ENCODE measurements at regions not wholly inside any gene's neighbourhood (a gene's known extent, or its start where the extent isn't known, plus 50 kb on each side); places are given as distances from the start of the nearest gene placed in this dataset.
"Not testable (repeated sequence)": the region's sequence is repeated elsewhere in the genome, so short reads cannot be mapped to it uniquely, and the experiment has no call there.

DNA sequence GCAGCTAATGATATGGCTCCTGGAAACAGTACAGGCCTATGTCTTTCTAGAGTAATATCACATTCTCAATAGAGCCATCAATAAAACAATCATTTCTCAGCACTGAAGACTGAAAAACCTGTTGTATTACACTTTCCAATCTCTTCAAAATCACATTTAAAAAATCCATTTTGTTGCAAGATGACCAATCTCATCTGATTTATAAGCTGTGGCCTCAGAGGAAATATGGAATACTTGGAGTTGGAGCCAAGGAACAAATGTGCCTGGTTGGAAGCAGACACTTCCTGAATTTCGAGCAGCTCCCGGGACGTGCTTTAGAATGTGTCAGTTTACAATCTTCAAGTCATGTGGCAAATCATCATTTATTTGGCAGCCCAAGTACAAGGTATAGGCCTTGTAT lies 114.5 kb downstream of the ADCYAP1 start:
- Histone ChIP-seq H2BK15ac (ENCODE audit: low read length) (no peak overlapping the region), H3K23ac (ENCODE audit: low read depth, low read length, poor library complexity) (no peak overlapping the region), H2AFZ (ENCODE audit: low read length) (no peak overlapping the region), H3K79me1 (ENCODE audit: low read depth, low read length) (no peaks in the 10 kb centered on the region), H3K36me3 (replicated peaks in 1 of 2; ENCODE audit: control insufficient read depth in 2 of 2, insufficient read depth in 2 of 2, low read length in 2 of 2) (no peaks in the 10 kb centered on the region), H3K4ac (ENCODE audit: low read length) (no peak overlapping the region), H3K9me3 (replicated peaks in 1 of 2; ENCODE audit: control insufficient read depth in 2 of 2, insufficient read depth in 1 of 2, low read depth in 1 of 2, low read length in 2 of 2) (no peaks in the 10 kb centered on the region), H3K4me1 (ENCODE audit: control insufficient read depth in 2 of 2, insufficient read depth in 1 of 2, low read depth in 1 of 2, low read length in 2 of 2) (peaks cover 0 to 11% of the 10 kb centered on the region in 2 donors), H4K8ac (ENCODE audit: low read depth, low read length) (no peak overlapping the region), H3K4me3 (ENCODE audit: low read length in 2 of 2) (no peak overlapping the region), H2BK120ac (ENCODE audit: low read depth, low read length) (no peak overlapping the region), H4K91ac (ENCODE audit: low read depth, low read length, poor library complexity) (no peak overlapping the region), H2AK5ac (ENCODE audit: low read depth, low read length) (no peak overlapping the region), H3K18ac (ENCODE audit: low read length) (no peak overlapping the region), H3K4me2 (ENCODE audit: insufficient read depth, low read length, poor library complexity, severe bottlenecking) (no peak overlapping the region), H2BK12ac (ENCODE audit: low read length) (no peak overlapping the region), H3K27ac (replicated peaks; ENCODE audit: low read length) (no peak overlapping the region), H2BK5ac (ENCODE audit: low read length) (no peak overlapping the region), H3K9ac (ENCODE audit: low read depth, low read length, poor library complexity) (no peak overlapping the region), H3K27me3 (ENCODE audit: control insufficient read depth in 3 of 3, insufficient read depth in 3 of 3, low read depth in 1 of 3, low read length in 3 of 3) (no peaks in the 10 kb centered on the region), H3K14ac (ENCODE audit: low read length) (no peak overlapping the region)
- DNase-seq (ENCODE audit: low spot score) = no peak
- no CpG with 5 or more reads among the region's 3 CpGs for WGBS, 2 donors (ENCODE audit: extremely low coverage in 2 of 2, insufficient read length in 2 of 2, insufficient replicate concordance in 1 of 2)

DNA sequence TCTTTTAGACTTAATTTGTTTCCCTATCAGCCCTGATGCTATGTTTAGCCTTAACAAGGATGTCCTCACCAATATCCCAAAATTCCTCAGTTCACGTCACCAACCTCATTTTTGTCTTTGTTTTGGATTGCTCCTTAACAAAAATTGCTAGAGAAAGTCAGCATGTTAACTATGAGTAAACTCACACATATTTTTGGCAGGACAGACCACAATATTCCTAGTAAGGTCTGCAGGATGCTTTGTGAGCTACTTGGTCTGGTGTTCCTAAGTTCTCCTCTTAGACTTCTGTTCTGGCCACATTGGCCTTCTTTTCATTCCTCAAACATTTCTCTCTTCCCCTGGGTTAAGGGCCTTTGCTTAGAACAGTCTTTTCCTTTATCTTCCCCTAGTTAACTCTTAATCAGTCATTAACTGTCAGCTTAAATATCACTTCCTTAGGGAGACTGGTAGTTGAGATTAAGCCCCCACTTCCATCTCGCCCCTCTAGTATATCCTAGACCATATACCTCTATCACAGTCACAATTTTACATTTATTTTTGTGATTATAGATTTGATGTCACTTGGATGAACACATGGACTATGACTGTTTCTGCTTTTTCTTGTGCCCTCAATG lies 116.2 kb downstream of the ADCYAP1 start:
- Histone ChIP-seq H3K4me3 (ENCODE audit: low read length in 2 of 2) (no peak overlapping the region), H3K4me2 (ENCODE audit: insufficient read depth, low read length, poor library complexity, severe bottlenecking) (no peak overlapping the region), H3K4me1 (ENCODE audit: control insufficient read depth in 2 of 2, insufficient read depth in 1 of 2, low read depth in 1 of 2, low read length in 2 of 2) (peaks cover 0 to 6% of the 10 kb centered on the region in 2 donors), H3K14ac (ENCODE audit: low read length) (no peak overlapping the region), H3K27ac (replicated peaks; ENCODE audit: low read length) (no peak overlapping the region), H3K79me1 (ENCODE audit: low read depth, low read length) (no peaks in the 10 kb centered on the region), H2BK15ac (ENCODE audit: low read length) (no peak overlapping the region), H2AFZ (ENCODE audit: low read length) (no peak overlapping the region), H4K8ac (ENCODE audit: low read depth, low read length) (no peak overlapping the region), H2BK5ac (ENCODE audit: low read length) (no peak overlapping the region), H3K9ac (ENCODE audit: low read depth, low read length, poor library complexity) (no peak overlapping the region), H3K27me3 (ENCODE audit: control insufficient read depth in 3 of 3, insufficient read depth in 3 of 3, low read depth in 1 of 3, low read length in 3 of 3) (no peaks in the 10 kb centered on the region), H2AK5ac (ENCODE audit: low read depth, low read length) (no peak overlapping the region), H3K23ac (ENCODE audit: low read depth, low read length, poor library complexity) (no peak overlapping the region), H3K36me3 (replicated peaks in 1 of 2; ENCODE audit: control insufficient read depth in 2 of 2, insufficient read depth in 2 of 2, low read length in 2 of 2) (no peaks in the 10 kb centered on the region), H3K9me3 (replicated peaks in 1 of 2; ENCODE audit: control insufficient read depth in 2 of 2, insufficient read depth in 1 of 2, low read depth in 1 of 2, low read length in 2 of 2) (no peaks in the 10 kb centered on the region), H3K18ac (ENCODE audit: low read length) (no peak overlapping the region), H2BK12ac (ENCODE audit: low read length) (no peak overlapping the region), H3K4ac (ENCODE audit: low read length) (no peak overlapping the region), H4K91ac (ENCODE audit: low read depth, low read length, poor library complexity) (no peak overlapping the region), H2BK120ac (ENCODE audit: low read depth, low read length) (no peak overlapping the region)
- WGBS, 2 donors (ENCODE audit: extremely low coverage in 2 of 2, insufficient read length in 2 of 2, insufficient replicate concordance in 1 of 2) = no CpG with 5 or more reads among the region's 2 CpGs
- DNase-seq (ENCODE audit: low spot score) = no peak

DNA sequence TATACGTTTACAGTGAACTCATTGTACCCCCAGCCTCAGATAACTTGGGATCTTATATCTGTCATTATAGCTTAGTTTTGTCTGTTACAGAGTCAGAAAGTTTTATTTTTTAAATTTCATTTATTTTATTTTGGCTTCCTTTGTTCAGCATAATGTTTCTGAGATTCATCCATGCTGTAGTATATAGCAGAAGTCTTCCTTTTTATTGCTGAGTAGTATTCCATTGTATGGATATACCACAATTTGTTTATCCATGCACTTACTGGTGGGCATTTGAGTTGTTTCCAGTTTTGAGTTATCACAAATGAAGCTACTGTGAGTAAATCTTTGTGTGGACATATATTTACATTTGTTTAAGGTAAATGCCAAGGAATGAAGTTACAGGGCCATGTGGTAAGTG lies 122.3 kb downstream of the ADCYAP1 start:
- H3K14ac ChIP-seq (ENCODE audit: low read length) = no peak overlapping the region
- no peak overlapping the region for H2AK5ac ChIP-seq (ENCODE audit: low read depth, low read length)
- no peak overlapping the region for H3K9ac ChIP-seq (ENCODE audit: low read depth, low read length, poor library complexity)
- DNase-seq (ENCODE audit: low spot score) = no peak
- H2BK12ac ChIP-seq (ENCODE audit: low read length) = no peak overlapping the region
- no peak overlapping the region for H3K4ac ChIP-seq (ENCODE audit: low read length)
- no peak overlapping the region for H3K18ac ChIP-seq (ENCODE audit: low read length)
- no peak overlapping the region for H2AFZ ChIP-seq (ENCODE audit: low read length)
- H3K9me3 ChIP-seq (replicated peaks in 1 of 2; ENCODE audit: control insufficient read depth in 2 of 2, insufficient read depth in 1 of 2, low read depth in 1 of 2, low read length in 2 of 2) = peaks cover 0 to 6% of the 10 kb centered on the region in 2 donors
- H3K4me3 ChIP-seq (ENCODE audit: low read length in 2 of 2) = no peak overlapping the region
- H4K8ac ChIP-seq (ENCODE audit: low read depth, low read length) = no peak overlapping the region
- H3K36me3 ChIP-seq (replicated peaks in 1 of 2; ENCODE audit: control insufficient read depth in 2 of 2, insufficient read depth in 2 of 2, low read length in 2 of 2) = no peaks in the 10 kb centered on the region
- H3K79me1 ChIP-seq (ENCODE audit: low read depth, low read length) = no peaks in the 10 kb centered on the region
- H3K23ac ChIP-seq (ENCODE audit: low read depth, low read length, poor library complexity) = no peak overlapping the region
- no peak overlapping the region for H2BK15ac ChIP-seq (ENCODE audit: low read length)
- no peak overlapping the region for H2BK120ac ChIP-seq (ENCODE audit: low read depth, low read length)
- H3K4me1 ChIP-seq (ENCODE audit: control insufficient read depth in 2 of 2, insufficient read depth in 1 of 2, low read depth in 1 of 2, low read length in 2 of 2) = no peaks in the 10 kb centered on the region
- no CpG with 5 or more reads among the region's 1 CpG for WGBS, 2 donors (ENCODE audit: extremely low coverage in 2 of 2, insufficient read length in 2 of 2, insufficient replicate concordance in 1 of 2)
- H3K27ac ChIP-seq (replicated peaks; ENCODE audit: low read length) = no peak overlapping the region
- no peak overlapping the region for H4K91ac ChIP-seq (ENCODE audit: low read depth, low read length, poor library complexity)
- H2BK5ac ChIP-seq (ENCODE audit: low read length) = no peak overlapping the region
- no peak overlapping the region for H3K4me2 ChIP-seq (ENCODE audit: insufficient read depth, low read length, poor library complexity, severe bottlenecking)
- no peaks in the 10 kb centered on the region for H3K27me3 ChIP-seq (ENCODE audit: control insufficient read depth in 3 of 3, insufficient read depth in 3 of 3, low read depth in 1 of 3, low read length in 3 of 3)

DNA sequence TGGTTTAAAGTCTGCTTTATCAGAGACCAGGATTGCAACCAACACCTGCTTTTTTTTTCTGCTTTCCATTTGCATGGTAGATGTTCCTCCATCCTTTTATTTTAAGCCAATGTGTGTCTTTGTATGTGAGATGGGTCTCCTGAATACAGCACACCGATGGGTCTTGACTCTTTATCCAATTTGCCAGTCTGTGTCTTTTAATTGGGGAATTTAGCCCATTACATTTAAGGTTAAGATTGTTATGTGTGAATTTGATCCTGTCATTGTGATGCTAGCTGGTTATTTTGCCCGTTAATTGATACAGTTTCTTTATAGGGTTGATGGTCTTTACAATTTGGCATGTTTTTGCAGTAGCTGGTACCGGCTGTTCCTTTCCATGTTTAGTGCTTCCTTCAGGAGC lies 128.4 kb downstream of the ADCYAP1 start:
- H3K14ac ChIP-seq (ENCODE audit: low read length); DNase-seq (ENCODE audit: low spot score); H2BK120ac ChIP-seq (ENCODE audit: low read depth, low read length); H3K36me3 ChIP-seq (replicated peaks in 1 of 2; ENCODE audit: control insufficient read depth in 2 of 2, insufficient read depth in 2 of 2, low read length in 2 of 2); H4K91ac ChIP-seq (ENCODE audit: low read depth, low read length, poor library complexity); H2BK15ac ChIP-seq (ENCODE audit: low read length); H3K4me2 ChIP-seq (ENCODE audit: insufficient read depth, low read length, poor library complexity, severe bottlenecking); H3K79me1 ChIP-seq (ENCODE audit: low read depth, low read length); H3K9ac ChIP-seq (ENCODE audit: low read depth, low read length, poor library complexity); H3K23ac ChIP-seq (ENCODE audit: low read depth, low read length, poor library complexity); H2BK12ac ChIP-seq (ENCODE audit: low read length); H4K8ac ChIP-seq (ENCODE audit: low read depth, low read length); H2BK5ac ChIP-seq (ENCODE audit: low read length); H3K27ac ChIP-seq (replicated peaks; ENCODE audit: low read length); H3K9me3 ChIP-seq (replicated peaks in 1 of 2; ENCODE audit: control insufficient read depth in 2 of 2, insufficient read depth in 1 of 2, low read depth in 1 of 2, low read length in 2 of 2); H3K27me3 ChIP-seq (ENCODE audit: control insufficient read depth in 3 of 3, insufficient read depth in 3 of 3, low read depth in 1 of 3, low read length in 3 of 3); H2AFZ ChIP-seq (ENCODE audit: low read length); H2AK5ac ChIP-seq (ENCODE audit: low read depth, low read length); H3K4me1 ChIP-seq (ENCODE audit: control insufficient read depth in 2 of 2, insufficient read depth in 1 of 2, low read depth in 1 of 2, low read length in 2 of 2); H3K4me3 ChIP-seq (ENCODE audit: low read length in 2 of 2); H3K4ac ChIP-seq (ENCODE audit: low read length); H3K18ac ChIP-seq (ENCODE audit: low read length): not testable (repeated sequence)
- no CpG with 5 or more reads among the region's 3 CpGs for WGBS, 2 donors (ENCODE audit: extremely low coverage in 2 of 2, insufficient read length in 2 of 2, insufficient replicate concordance in 1 of 2)
